Mesendoderm (in vitro differentiated cells): ENCODE measurements at regions not wholly inside any gene's neighbourhood (a gene's known extent, or its start where the extent isn't known, plus 50 kb on each side); places are given as distances from the start of the nearest gene placed in this dataset.

Experiments
- DNase-seq: peaks from one replicate; pipeline ENCODE4 v3.0.0; 2013
- H2AK5ac ChIP-seq: 2 replicates; pipeline ENCODE4 v1.6.1; 2013; ENCODE audit warnings: low read length, inconsistent platforms
- H2BK120ac ChIP-seq: 2 replicates; pipeline ENCODE4 v1.6.1; 2013; ENCODE audit warnings: low read depth, mild to moderate bottlenecking, low read length, moderate library complexity, mixed read lengths
- H2BK15ac ChIP-seq: replicated peaks from 2 replicates; pipeline ENCODE4 v1.6.1; 2013; ENCODE audit warnings: low read depth, mild to moderate bottlenecking, moderate library complexity
- H2BK5ac ChIP-seq: 2 replicates; pipeline ENCODE4 v1.6.1; 2013; ENCODE audit warnings: low read length, inconsistent platforms
- H3K18ac ChIP-seq: 2 replicates; pipeline ENCODE4 v1.6.1; 2013; ENCODE audit warnings: mild to moderate bottlenecking, low read length, mixed read lengths
- H3K23ac ChIP-seq: one replicate; pipeline ENCODE4 v1.6.1; 2013; ENCODE audit warnings: low read length
- H3K27ac ChIP-seq: 2 replicates; pipeline ENCODE4 v1.5.1; 2013; ENCODE audit warnings: low read depth, mild to moderate bottlenecking, inconsistent platforms, low read length, moderate library complexity
- H3K27me3 ChIP-seq: 2 replicates; pipeline ENCODE4 v1.6.1; 2013; ENCODE audit warnings: low read length, control low read depth, mild to moderate bottlenecking, inconsistent platforms; ENCODE audit not compliant: insufficient read depth, poor library complexity
- H3K36me3 ChIP-seq: 2 replicates; pipeline ENCODE4 v1.6.1; 2013; ENCODE audit warnings: low read length, inconsistent platforms; ENCODE audit not compliant: control insufficient read depth, insufficient read depth
- H3K4ac ChIP-seq: one replicate; pipeline ENCODE4 v1.6.1; 2013; ENCODE audit warnings: low read depth, mild to moderate bottlenecking, low read length, moderate library complexity
- H3K4me1 ChIP-seq: 2 replicates; pipeline ENCODE4 v1.6.1; 2013; ENCODE audit warnings: low read depth, low read length, inconsistent platforms; ENCODE audit not compliant: control insufficient read depth
- H3K4me2 ChIP-seq: 2 replicates; pipeline ENCODE4 v1.6.1; 2013; ENCODE audit warnings: low read length
- H3K4me3 ChIP-seq: 2 replicates; pipeline ENCODE4 v1.5.1; 2013; ENCODE audit warnings: mild to moderate bottlenecking, low read length
- H3K56ac ChIP-seq: one replicate; pipeline ENCODE4 v1.6.1; 2013; ENCODE audit warnings: low read length
- H3K79me1 ChIP-seq: 2 replicates; pipeline ENCODE4 v1.6.1; 2013; ENCODE audit warnings: low read length, inconsistent platforms
- H3K79me2 ChIP-seq: 2 replicates; pipeline ENCODE4 v1.6.1; 2013; ENCODE audit warnings: mild to moderate bottlenecking, low read length; ENCODE audit not compliant: control insufficient read depth, insufficient read depth
- H3K9ac ChIP-seq: 2 replicates; pipeline ENCODE4 v1.6.1; 2013; ENCODE audit warnings: low read length, inconsistent platforms
- H4K5ac ChIP-seq: one replicate; pipeline ENCODE4 v1.6.1; 2013; ENCODE audit warnings: low read length
- H4K8ac ChIP-seq: one replicate; pipeline ENCODE4 v1.6.1; 2013; ENCODE audit warnings: low read depth, mild to moderate bottlenecking, control low read depth, low read length, moderate library complexity
- WGBS: extraction: QIAGEN DNeasy Blood & Tissue Kit; methylation state at CpG from one replicate; pipeline ENCODE4 v1.1.7; 2013; ENCODE audit warnings: low lambda C conversion rate, missing lambda C conversion rate; ENCODE audit not compliant: insufficient coverage; ENCODE audit errors: extremely low coverage; 5-methylcytosine and 5-hydroxymethylcytosine counted together

GRCh38 chr15:99921101-99921500 lies 187.9 kb upstream of the LYSMD4 start:
- Histone ChIP-seq H3K79me1 (no peaks in the 10 kb centered on the region), H3K23ac (no peak overlapping the region), H3K79me2 (no peaks in the 10 kb centered on the region), H3K18ac (no peak overlapping the region), H2BK15ac (no peak overlapping the region), H3K4me3 (no peak overlapping the region), H3K27me3 (no peaks in the 10 kb centered on the region), H3K27ac (no peak overlapping the region), H3K56ac (no peak overlapping the region), H4K5ac (no peak overlapping the region), H4K8ac (no peak overlapping the region), H3K4me1 (peaks cover 2% of the 10 kb centered on the region), H2BK120ac (no peak overlapping the region), H3K9ac (no peak overlapping the region), H3K4me2 (no peak overlapping the region), H2BK5ac (no peak overlapping the region), H3K4ac (no peak overlapping the region), H3K36me3 (no peaks in the 10 kb centered on the region), H2AK5ac (no peak overlapping the region)
- DNase-seq: no peak
- no CpG with 5 or more reads among the region's 4 CpGs for WGBS

DNA sequence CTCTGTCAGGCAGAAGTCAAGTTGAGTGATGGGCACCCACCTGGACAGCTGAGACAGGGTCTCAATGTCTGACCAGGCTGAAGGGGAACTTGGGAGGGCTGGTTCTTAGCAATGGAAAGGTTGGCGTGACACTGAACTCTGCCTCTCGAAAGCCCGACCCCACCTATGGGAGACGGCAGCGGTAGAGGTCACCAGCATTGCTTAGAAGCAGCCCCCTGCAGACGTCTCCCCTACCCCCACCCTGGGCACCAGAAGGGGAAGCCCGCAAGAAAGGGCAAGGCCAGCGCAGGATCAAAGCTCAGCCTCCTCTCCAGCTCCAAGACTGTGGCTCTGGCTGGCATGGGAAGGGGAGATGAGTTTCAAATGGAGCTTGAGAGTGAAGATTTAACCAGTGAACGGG lies 184.8 kb upstream of the LYSMD4 start:
- WGBS: no CpG with 5 or more reads among the region's 9 CpGs
- no peak overlapping the region for H3K4me2 ChIP-seq

GRCh38 chr15:99917252-99917651 lies 184.0 kb upstream of the LYSMD4 start:
- H3K79me1 ChIP-seq: no peaks in the 10 kb centered on the region
- no peak overlapping the region for H2BK120ac ChIP-seq

More for the DNA sequence above, 184.8 kb upstream of the LYSMD4 start:
- Histone ChIP-seq H3K4ac (no peak overlapping the region), H3K79me2 (no peaks in the 10 kb centered on the region), H2BK5ac (no peak overlapping the region), H3K23ac (no peak overlapping the region), H4K8ac (no peak overlapping the region), H2AK5ac (no peak overlapping the region), H4K5ac (no peak overlapping the region), H3K79me1 (no peaks in the 10 kb centered on the region), H2BK120ac (no peak overlapping the region), H3K56ac (no peak overlapping the region), H2BK15ac (no peak overlapping the region), H3K27me3 (no peaks in the 10 kb centered on the region), H3K9ac (no peak overlapping the region), H3K4me3 (no peak overlapping the region), H3K27ac (no peak overlapping the region), H3K4me1 (no peaks in the 10 kb centered on the region), H3K36me3 (no peaks in the 10 kb centered on the region), H3K18ac (no peak overlapping the region)
- no peak for DNase-seq

DNA sequence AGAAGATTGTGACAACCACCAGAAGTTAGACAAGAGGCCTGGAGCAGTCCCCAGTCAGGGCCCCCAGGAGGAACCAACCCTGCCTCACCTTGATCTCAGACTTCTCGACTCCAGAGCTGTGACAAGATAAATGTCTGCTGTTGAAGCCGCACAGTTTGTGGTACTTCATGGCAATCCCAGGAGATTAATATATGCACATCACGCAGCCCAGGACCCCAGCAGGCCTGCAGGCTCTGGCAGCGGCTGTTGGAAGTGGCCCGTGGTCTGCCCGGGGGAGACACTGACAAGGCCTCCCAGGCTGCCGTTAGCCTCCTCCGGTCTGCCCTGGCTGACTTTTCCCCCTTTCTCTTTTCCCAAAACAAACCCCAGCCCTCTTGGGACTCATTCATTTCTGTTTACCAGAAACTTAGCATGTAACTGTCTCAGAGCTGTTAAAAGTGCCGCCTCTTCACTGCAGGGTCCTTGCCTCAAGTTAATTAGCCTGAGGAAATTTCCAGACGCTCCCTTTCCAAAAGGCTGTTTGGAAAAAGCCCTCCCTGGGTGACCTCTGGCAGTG lies 183.5 kb upstream of the LYSMD4 start:
- H3K79me1 ChIP-seq: no peaks in the 10 kb centered on the region
- no peak overlapping the region for H3K4me3 ChIP-seq
- no peaks in the 10 kb centered on the region for H3K79me2 ChIP-seq
- no peak overlapping the region for H3K23ac ChIP-seq
- no peak overlapping the region for H2BK5ac ChIP-seq
- no peak overlapping the region for H2AK5ac ChIP-seq
- no peak overlapping the region for H2BK120ac ChIP-seq
- no peak overlapping the region for H4K5ac ChIP-seq
- no peak overlapping the region for H3K27ac ChIP-seq
- H3K27me3 ChIP-seq: no peaks in the 10 kb centered on the region
- DNase-seq: no peak
- no peak overlapping the region for H4K8ac ChIP-seq
- no peak overlapping the region for H3K18ac ChIP-seq
- H3K4ac ChIP-seq: no peak overlapping the region
- no peaks in the 10 kb centered on the region for H3K4me1 ChIP-seq
- H3K9ac ChIP-seq: no peak overlapping the region
- no CpG with 5 or more reads among the region's 10 CpGs for WGBS
- no peak overlapping the region for H3K4me2 ChIP-seq
- H3K36me3 ChIP-seq: no peaks in the 10 kb centered on the region
- H3K56ac ChIP-seq: no peak overlapping the region
- H2BK15ac ChIP-seq: no peak overlapping the region

More at GRCh38 chr15:99917252-99917651, 184.0 kb upstream of the LYSMD4 start:
- DNase-seq: no peak
- H3K56ac ChIP-seq: no peak overlapping the region
- no peak overlapping the region for H2BK15ac ChIP-seq
- H3K9ac ChIP-seq: no peak overlapping the region
- no peaks in the 10 kb centered on the region for H3K36me3 ChIP-seq
- H3K23ac ChIP-seq: no peak overlapping the region
- no peaks in the 10 kb centered on the region for H3K27me3 ChIP-seq
- H3K4me1 ChIP-seq: no peaks in the 10 kb centered on the region
- H2BK5ac ChIP-seq: no peak overlapping the region
- no peak overlapping the region for H3K4me2 ChIP-seq
- H3K4ac ChIP-seq: no peak overlapping the region
- H3K27ac ChIP-seq: no peak overlapping the region
- no peak overlapping the region for H4K5ac ChIP-seq
- no peak overlapping the region for H2AK5ac ChIP-seq
- WGBS: no CpG with 5 or more reads among the region's 6 CpGs
- H4K8ac ChIP-seq: no peak overlapping the region
- no peaks in the 10 kb centered on the region for H3K79me2 ChIP-seq
- H3K4me3 ChIP-seq: no peak overlapping the region
- H3K18ac ChIP-seq: no peak overlapping the region

GRCh38 chr15:99914723-99915122 lies 181.5 kb upstream of the LYSMD4 start:
- Histone ChIP-seq H2BK120ac (no peak overlapping the region), H4K8ac (no peak overlapping the region), H2AK5ac (no peak overlapping the region), H2BK15ac (no peak overlapping the region), H3K9ac (no peak overlapping the region), H3K4me3 (no peak overlapping the region), H3K4me2 (no peak overlapping the region), H3K56ac (no peak overlapping the region), H3K79me2 (no peaks in the 10 kb centered on the region), H3K18ac (no peak overlapping the region), H3K27ac (no peak overlapping the region), H4K5ac (no peak overlapping the region), H2BK5ac (no peak overlapping the region), H3K4ac (no peak overlapping the region), H3K23ac (no peak overlapping the region), H3K36me3 (no peaks in the 10 kb centered on the region), H3K4me1 (no peaks in the 10 kb centered on the region), H3K79me1 (no peaks in the 10 kb centered on the region), H3K27me3 (no peaks in the 10 kb centered on the region)
- no peak for DNase-seq
- no CpG with 5 or more reads among the region's 3 CpGs for WGBS

DNA sequence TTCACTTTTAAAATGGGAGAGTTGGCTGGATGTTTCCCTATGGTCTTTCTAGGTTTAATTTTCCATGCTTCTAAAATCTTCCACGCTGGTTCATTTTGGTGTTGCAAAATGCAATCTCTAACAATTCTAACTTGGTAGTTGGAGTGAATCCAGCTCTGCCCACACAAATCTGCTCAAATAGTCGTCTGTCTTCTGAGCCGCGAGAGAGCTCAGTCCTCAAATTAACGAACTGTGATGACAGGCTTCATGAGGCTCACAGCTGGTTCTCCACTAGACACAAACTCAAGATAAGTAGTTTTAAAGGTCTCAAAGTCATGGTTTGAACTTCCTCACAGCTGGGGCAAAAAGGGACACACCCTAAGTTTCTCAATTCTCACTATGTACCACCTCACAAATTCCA lies 178.6 kb upstream of the LYSMD4 start:
- no peak overlapping the region for H2AK5ac ChIP-seq
- H2BK5ac ChIP-seq: no peak overlapping the region
- H3K27me3 ChIP-seq: no peaks in the 10 kb centered on the region
- no CpG with 5 or more reads among the region's 5 CpGs for WGBS
- H3K56ac ChIP-seq: no peak overlapping the region
- no peaks in the 10 kb centered on the region for H3K79me2 ChIP-seq
- no peak overlapping the region for H4K8ac ChIP-seq
- H2BK120ac ChIP-seq: no peak overlapping the region
- H3K18ac ChIP-seq: no peak overlapping the region
- H3K9ac ChIP-seq: no peak overlapping the region
- H3K4me1 ChIP-seq: no peaks in the 10 kb centered on the region
- H3K27ac ChIP-seq: no peak overlapping the region
- no peaks in the 10 kb centered on the region for H3K36me3 ChIP-seq
- no peak overlapping the region for H4K5ac ChIP-seq
- no peak overlapping the region for H3K4ac ChIP-seq
- H2BK15ac ChIP-seq: no peak overlapping the region
- no peak for DNase-seq
- no peak overlapping the region for H3K4me2 ChIP-seq
- no peak overlapping the region for H3K4me3 ChIP-seq
- no peak overlapping the region for H3K23ac ChIP-seq
- no peaks in the 10 kb centered on the region for H3K79me1 ChIP-seq
